Gastroesophageal sphincter (tissue), 3 donors: ENCODE measurements at regions not wholly inside any gene's neighbourhood (a gene's known extent, or its start where the extent isn't known, plus 50 kb on each side); places are given as distances from the start of the nearest gene placed in this dataset.

Experiments used
- POLR2A ChIP-seq, 2 donors: fragments of 450-650 bp; IDR thresholded peaks; one replicate each; pipeline ENCODE4 v1.6.1; 2017; ENCODE audit warnings: antibody characterized with exemption in 2 of 2, mild to moderate bottlenecking in 2 of 2, moderate library complexity in 1 of 2
- TF ChIP-seq, protein P1 (sequence below), 4 experiments: fragments of 200-600 bp in 2 of 4; fragments of 450-650 bp in 2 of 4; sonication (generic) in 1 of 4; IDR thresholded peaks; one replicate each; pipeline ENCODE4 v1.5.1; 2017 to 2019; ENCODE audit warnings: antibody characterized with exemption in 4 of 4, mild to moderate bottlenecking in 2 of 4, moderate library complexity in 2 of 4

DNA sequence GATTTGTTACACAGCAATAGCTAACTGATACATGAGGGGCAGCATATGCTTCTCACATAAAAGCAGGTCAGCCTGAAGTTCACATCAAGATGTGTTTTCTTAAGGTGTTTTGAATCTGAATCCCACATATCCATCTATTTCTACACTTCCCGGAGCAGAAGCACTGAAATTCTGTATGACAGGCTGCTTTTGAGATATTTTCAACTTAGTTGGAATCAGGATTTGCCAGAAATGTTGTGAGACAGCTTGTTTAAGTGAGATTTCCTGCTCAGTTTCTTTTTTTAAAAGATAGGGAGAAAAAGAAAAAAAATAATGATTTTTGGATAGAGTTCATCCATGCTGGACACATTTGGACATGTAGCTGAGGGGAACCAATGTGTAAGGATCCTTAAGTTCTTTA, 501.5 kb upstream of the CELF4 start:
- TF ChIP-seq POLR2A (IDR thresholded peaks at IDR 0.05): no peak
- TF ChIP-seq, protein P1, sequence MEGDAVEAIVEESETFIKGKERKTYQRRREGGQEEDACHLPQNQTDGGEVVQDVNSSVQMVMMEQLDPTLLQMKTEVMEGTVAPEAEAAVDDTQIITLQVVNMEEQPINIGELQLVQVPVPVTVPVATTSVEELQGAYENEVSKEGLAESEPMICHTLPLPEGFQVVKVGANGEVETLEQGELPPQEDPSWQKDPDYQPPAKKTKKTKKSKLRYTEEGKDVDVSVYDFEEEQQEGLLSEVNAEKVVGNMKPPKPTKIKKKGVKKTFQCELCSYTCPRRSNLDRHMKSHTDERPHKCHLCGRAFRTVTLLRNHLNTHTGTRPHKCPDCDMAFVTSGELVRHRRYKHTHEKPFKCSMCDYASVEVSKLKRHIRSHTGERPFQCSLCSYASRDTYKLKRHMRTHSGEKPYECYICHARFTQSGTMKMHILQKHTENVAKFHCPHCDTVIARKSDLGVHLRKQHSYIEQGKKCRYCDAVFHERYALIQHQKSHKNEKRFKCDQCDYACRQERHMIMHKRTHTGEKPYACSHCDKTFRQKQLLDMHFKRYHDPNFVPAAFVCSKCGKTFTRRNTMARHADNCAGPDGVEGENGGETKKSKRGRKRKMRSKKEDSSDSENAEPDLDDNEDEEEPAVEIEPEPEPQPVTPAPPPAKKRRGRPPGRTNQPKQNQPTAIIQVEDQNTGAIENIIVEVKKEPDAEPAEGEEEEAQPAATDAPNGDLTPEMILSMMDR (IDR thresholded peaks at IDR 0.05): no peak
